ENCODE measurements at regions not wholly inside any gene's neighbourhood (a gene's known extent, or its start where the extent isn't known, plus 50 kb on each side); places are given as distances from the start of the nearest gene placed in this dataset.

GRCh38 chr1:216804111-216804510, 80.9 kb upstream of the ESRRG start:
- WGBS, 2 donors: 24 to 38% methylated on average over 7 of the region's 7 CpGs
- DNase-seq: peak; percentile 55 to 64
- intact Hi-C loops (cut with DNase I): no loop called here
- TF ChIP-seq POLR2A (IDR thresholded peaks at IDR 0.05): no peak
- TF ChIP-seq, protein P1, sequence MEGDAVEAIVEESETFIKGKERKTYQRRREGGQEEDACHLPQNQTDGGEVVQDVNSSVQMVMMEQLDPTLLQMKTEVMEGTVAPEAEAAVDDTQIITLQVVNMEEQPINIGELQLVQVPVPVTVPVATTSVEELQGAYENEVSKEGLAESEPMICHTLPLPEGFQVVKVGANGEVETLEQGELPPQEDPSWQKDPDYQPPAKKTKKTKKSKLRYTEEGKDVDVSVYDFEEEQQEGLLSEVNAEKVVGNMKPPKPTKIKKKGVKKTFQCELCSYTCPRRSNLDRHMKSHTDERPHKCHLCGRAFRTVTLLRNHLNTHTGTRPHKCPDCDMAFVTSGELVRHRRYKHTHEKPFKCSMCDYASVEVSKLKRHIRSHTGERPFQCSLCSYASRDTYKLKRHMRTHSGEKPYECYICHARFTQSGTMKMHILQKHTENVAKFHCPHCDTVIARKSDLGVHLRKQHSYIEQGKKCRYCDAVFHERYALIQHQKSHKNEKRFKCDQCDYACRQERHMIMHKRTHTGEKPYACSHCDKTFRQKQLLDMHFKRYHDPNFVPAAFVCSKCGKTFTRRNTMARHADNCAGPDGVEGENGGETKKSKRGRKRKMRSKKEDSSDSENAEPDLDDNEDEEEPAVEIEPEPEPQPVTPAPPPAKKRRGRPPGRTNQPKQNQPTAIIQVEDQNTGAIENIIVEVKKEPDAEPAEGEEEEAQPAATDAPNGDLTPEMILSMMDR (IDR thresholded peaks at IDR 0.05): no peak
- peaks cover 0 to 3% of the 10 kb centered on the region in 2 donors for H3K4me1 ChIP-seq
- H3K4me3 ChIP-seq (replicated peaks in 1 of 3): no peak overlapping the region
- H3K36me3 ChIP-seq: no peaks in the 10 kb centered on the region
- no peaks in the 10 kb centered on the region for H3K9me3 ChIP-seq
- H3K27ac ChIP-seq: no peak overlapping the region
- H3K27me3 ChIP-seq: no peaks in the 10 kb centered on the region

DNA sequence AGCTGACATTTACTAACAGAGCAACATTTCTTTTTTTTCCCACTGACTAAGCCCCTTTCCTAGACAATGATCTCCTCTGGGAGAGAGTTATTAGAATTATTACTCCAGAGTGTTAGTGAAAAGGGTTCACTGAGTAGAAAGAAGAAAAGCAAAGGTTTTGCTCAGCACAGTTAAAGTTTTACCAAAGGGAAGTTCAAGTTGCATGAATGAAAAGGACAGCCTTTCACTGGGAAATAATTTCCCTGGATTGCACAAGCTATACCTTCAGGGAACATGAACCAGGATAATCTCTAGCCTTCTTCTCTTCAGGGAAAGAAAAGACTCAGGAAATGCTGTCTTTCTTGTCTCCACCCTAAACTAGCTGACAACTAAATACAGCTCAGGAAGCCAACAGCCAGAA, 71.4 kb upstream of the ESRRG start:
- intact Hi-C loops (cut with DNase I): no loop called here
- no peak overlapping the region for H3K27ac ChIP-seq
- no peak for TF ChIP-seq POLR2A (IDR thresholded peaks at IDR 0.05)
- TF ChIP-seq, protein P1 (IDR thresholded peaks at IDR 0.05): no peak

GRCh38 chr1:216793973-216794372, 70.7 kb upstream of the ESRRG start:
- H3K27me3 ChIP-seq: no peaks in the 10 kb centered on the region
- TF ChIP-seq POLR2A (IDR thresholded peaks at IDR 0.05): no peak
- TF ChIP-seq, protein P1 (IDR thresholded peaks at IDR 0.05): no peak
- WGBS, 2 donors: 92 to 97% methylated on average over 4 of the region's 4 CpGs
- H3K9me3 ChIP-seq: no peaks in the 10 kb centered on the region
- DNase-seq: no peak
- intact Hi-C loops (cut with DNase I): no loop called here
- no peak overlapping the region for H3K27ac ChIP-seq
- no peaks in the 10 kb centered on the region for H3K4me1 ChIP-seq
- no peak overlapping the region for H3K4me3 ChIP-seq (replicated peaks in 1 of 3)
- H3K36me3 ChIP-seq: no peaks in the 10 kb centered on the region

More for the DNA sequence above, 71.4 kb upstream of the ESRRG start:
- DNase-seq: no peak
- Histone ChIP-seq H3K4me1 (no peaks in the 10 kb centered on the region), H3K27me3 (no peaks in the 10 kb centered on the region), H3K4me3 (replicated peaks in 1 of 3) (no peak overlapping the region), H3K36me3 (no peaks in the 10 kb centered on the region), H3K9me3 (no peaks in the 10 kb centered on the region)

- Histone ChIP-seq H3K27ac (no peak overlapping the region), H3K4me3 (replicated peaks in 1 of 3) (no peak overlapping the region), H3K36me3 (no peaks in the 10 kb centered on the region), H3K27me3 (no peaks in the 10 kb centered on the region), H3K9me3 (no peaks in the 10 kb centered on the region), H3K4me1 (no peaks in the 10 kb centered on the region)
- DNase-seq: no peak
- intact Hi-C loops (cut with DNase I): no loop called here
- TF ChIP-seq, protein P1 (IDR thresholded peaks at IDR 0.05): no peak
- TF ChIP-seq POLR2A (IDR thresholded peaks at IDR 0.05): no peak
Observed at GRCh38 chr1:216793303-216793702, 70.1 kb upstream of the ESRRG start.

- H3K4me1 ChIP-seq: no peaks in the 10 kb centered on the region
- H3K27ac ChIP-seq: no peak overlapping the region
- WGBS, 2 donors: 59 to 63% methylated on average over 1 of the region's 1 CpG
Observed at GRCh38 chr1:216788671-216789070, 65.4 kb upstream of the ESRRG start.

More at GRCh38 chr1:216788671-216789070, 65.4 kb upstream of the ESRRG start:
- TF ChIP-seq, protein P1 (IDR thresholded peaks at IDR 0.05): no peak
- TF ChIP-seq POLR2A (IDR thresholded peaks at IDR 0.05): no peak
- no peaks in the 10 kb centered on the region for H3K9me3 ChIP-seq
- intact Hi-C loops (cut with DNase I): no loop called here
- no peak for DNase-seq
- H3K27me3 ChIP-seq: no peaks in the 10 kb centered on the region
- H3K4me3 ChIP-seq (replicated peaks in 1 of 3): no peak overlapping the region
- H3K36me3 ChIP-seq: no peaks in the 10 kb centered on the region
